HepG2 (cell line): ENCODE measurements at regions not wholly inside any gene's neighbourhood (a gene's known extent, or its start where the extent isn't known, plus 50 kb on each side); places are given as distances from the start of the nearest gene placed in this dataset.

ENCODE experiments used
- ATAC-seq: fragments of 200-7000 bp; cut with Tn5 transposase; 3 replicates; pipeline ENCODE4 v1.9.1; 2020; ENCODE audit warnings: mild to moderate bottlenecking, moderate library complexity
- BruUV-seq: library from RNA; stranded (reverse); fragments of 400-500 nt; replicated peaks from 2 replicates; lab custom pipeline; 2021; lab: Mats Ljungman, UMichigan
- CTCF ChIA-PET: fragments of 300-600 bp; formaldehyde crosslinking; extraction: SDS; loops from one replicate; lab custom pipeline; 2021; ENCODE audit warnings: low total read pairs, inconsistent platforms, low intra/inter-chr PET ratio; lab: Yijun Ruan, JAX
- POLR2A ChIA-PET: fragments of 350-600 bp; sonication (Branson Sonifier 250); formaldehyde crosslinking; loops from one replicate; lab custom pipeline; 2020; ENCODE audit warnings: antibody characterized with exemption, inconsistent platforms; lab: Yijun Ruan, JAX
- DNase-seq: peaks from one replicate; pipeline ENCODE4 v3.0.0-alpha.2; 2015; ENCODE audit warnings: low spot score
- FAIRE-seq: peaks from 3 replicates; lab custom pipeline; 2011; peaks lifted over from hg19 to GRCh38; lab: Jason Lieb, UNC
- H2AFZ ChIP-seq: one replicate; pipeline ENCODE4 v1.6.1; 2011; ENCODE audit warnings: low read length, inconsistent platforms
- H3K27ac ChIP-seq: fragments of 300-600 bp; 3 replicates; pipeline ENCODE4 v1.8.0; 2011; ENCODE audit warnings: mixed run types, mild to moderate bottlenecking, mixed read lengths, low read length, inconsistent platforms; ENCODE audit not compliant: insufficient read depth; ENCODE audit errors: extremely low read length
- H3K27me3 ChIP-seq, 2 experiments: fragments of 200-600 bp in 1 of 2; 2 replicates in 1 of 2; 3 replicates in 1 of 2; pipeline versions ENCODE4 v1.6.0 to v1.8.0; 2011; ENCODE audit warnings: low read length in 2 of 2, mild to moderate bottlenecking in 2 of 2, moderate library complexity in 2 of 2, inconsistent platforms in 1 of 2; ENCODE audit not compliant: insufficient read depth in 2 of 2, control insufficient read depth in 1 of 2
- H3K36me3 ChIP-seq, 2 experiments: fragments of 200-600 bp in 1 of 2; replicated peaks in 1 of 2; 2 replicates in 1 of 2; 3 replicates in 1 of 2; pipeline versions ENCODE4 v1.5.1 to v1.8.0; 2011; ENCODE audit warnings: low read length in 2 of 2, inconsistent platforms in 1 of 2; ENCODE audit not compliant: insufficient read depth in 2 of 2, control insufficient read depth in 1 of 2
- H3K4me1 ChIP-seq: 2 replicates; pipeline ENCODE4 v1.5.1; 2012; ENCODE audit warnings: low read length, inconsistent platforms; ENCODE audit not compliant: insufficient read depth
- H3K4me2 ChIP-seq: 2 replicates; pipeline ENCODE4 v1.6.0; 2011; ENCODE audit warnings: low read depth, low read length, inconsistent platforms
- H3K4me3 ChIP-seq, 3 experiments: fragments of 200-600 bp in 1 of 3; sonication (generic), shearing (Covaris generic) in 1 of 3; replicated peaks in 1 of 3; 2 replicates each; pipeline ENCODE4 v1.5.1; 2011 to 2016; ENCODE audit warnings: low read length in 3 of 3, inconsistent platforms in 2 of 3, low read depth in 2 of 3, mild to moderate bottlenecking in 2 of 3, control low read depth in 1 of 3, mixed read lengths in 1 of 3; ENCODE audit not compliant: insufficient read depth in 1 of 3
- H3K79me2 ChIP-seq: one replicate; pipeline ENCODE4 v1.6.1; 2011; ENCODE audit warnings: low read length, inconsistent platforms; ENCODE audit not compliant: insufficient read depth
- H3K9ac ChIP-seq: 2 replicates; pipeline ENCODE4 v1.6.0; 2011; ENCODE audit warnings: mild to moderate bottlenecking, low read depth, low read length, inconsistent platforms; ENCODE audit not compliant: insufficient read depth
- H3K9me3 ChIP-seq: 2 replicates; pipeline ENCODE4 v1.5.1; 2012; ENCODE audit warnings: mild to moderate bottlenecking, low read length
- H4K20me1 ChIP-seq: 2 replicates; pipeline ENCODE4 v1.6.0; 2011; ENCODE audit warnings: inconsistent platforms, mild to moderate bottlenecking, low read length, moderate library complexity; ENCODE audit not compliant: insufficient read depth
- MZF1 ChIP-seq: sonication (generic); formaldehyde crosslinking; IDR thresholded peaks from 2 replicates; pipeline ENCODE4 v1.8.1; 2023; ENCODE audit warnings: mild to moderate bottlenecking, missing genetic modification reagents, borderline replicate concordance
- POLR2A ChIP-seq, 2 experiments: IDR thresholded peaks; 2 replicates each; pipeline ENCODE4 v1.6.1; 2011; ENCODE audit warnings: low read depth in 2 of 2, low read length in 2 of 2, mild to moderate bottlenecking in 1 of 2, moderate library complexity in 1 of 2; ENCODE audit not compliant: insufficient read depth in 1 of 2
- TARDBP ChIP-seq: sonication (generic); formaldehyde crosslinking; IDR thresholded peaks from 2 replicates; pipeline ENCODE4 v1.8.0; 2022; ENCODE audit warnings: mild to moderate bottlenecking, missing genetic modification reagents
- ZBTB8A ChIP-seq: sonication (generic); formaldehyde crosslinking; IDR thresholded peaks from 2 replicates; pipeline ENCODE4 v1.4.0; 2020; ENCODE audit warnings: mild to moderate bottlenecking, low read depth, missing genetic modification reagents, borderline replicate concordance
- ZNF232 ChIP-seq: sonication (generic); formaldehyde crosslinking; IDR thresholded peaks from 2 replicates; pipeline ENCODE4 v1.4.0; 2020; ENCODE audit warnings: missing genetic modification reagents, borderline replicate concordance
- WGBS: methylation state at CpG from one replicate; pipeline ENCODE4 v1.1.6; 2017; ENCODE audit warnings: low lambda C conversion rate; 5-methylcytosine and 5-hydroxymethylcytosine counted together
- in situ Hi-C: cut with HindIII; loops from 2 replicates; pipeline ENCODE4 v1.10.0; 2017; ENCODE audit warnings: low pct_unique_long_range_greater_than_20kb; ENCODE audit not compliant: extremely low pct_ligation_motif_present
- intact Hi-C: fragments of 100-400 bp; cut with micrococcal nuclease; formaldehyde crosslinking; loops from one replicate; pipeline ENCODE4 v1.10.0; 2022; ENCODE audit not compliant: unreplicated experiment
- TF ChIP-seq, protein P1 (sequence below): sonication (generic); formaldehyde crosslinking; IDR thresholded peaks from 2 replicates; pipeline ENCODE4 v1.5.1; 2020; ENCODE audit warnings: missing genetic modification reagents, mild to moderate bottlenecking, borderline replicate concordance
- TF ChIP-seq, protein P2 (sequence below): sonication (generic); formaldehyde crosslinking; IDR thresholded peaks from 2 replicates; pipeline ENCODE4 v1.4.0; 2020; ENCODE audit warnings: missing genetic modification reagents

DNA sequence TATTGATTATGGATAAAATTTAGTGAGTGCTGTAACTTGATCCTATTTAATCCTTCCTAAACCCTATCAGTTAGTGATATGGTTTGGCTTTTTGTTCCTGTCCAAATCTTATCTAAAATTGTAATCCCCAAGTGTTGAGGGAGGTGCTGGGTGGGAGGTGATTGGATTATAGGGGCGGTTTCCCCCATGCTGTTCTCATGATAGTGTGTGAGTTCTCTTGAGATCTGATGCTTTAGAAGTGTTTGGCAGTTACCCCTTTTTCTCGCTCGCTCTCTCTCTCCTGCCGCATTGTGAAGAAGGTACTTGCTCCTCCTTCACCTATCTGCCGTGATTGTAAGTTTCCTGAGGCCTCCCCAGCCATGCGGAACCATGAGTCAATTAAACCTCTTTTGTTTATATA, 134.0 kb upstream of the SUCLG2 start:
- POLR2A ChIA-PET: no interaction called here
- H3K79me2 ChIP-seq: no peaks in the 10 kb centered on the region

More for the DNA sequence above, 134.0 kb upstream of the SUCLG2 start:
- no TSS peak for BruUV-seq
- CTCF ChIA-PET: interaction anchor here (2.4 kb wide), 1 partner anchor 407 kb away, joined by 12 read pairs; no protein-coding TSS in a partner anchor
- no peaks in the 10 kb centered on the region for H3K27me3 ChIP-seq
- H3K4me2 ChIP-seq: no peak overlapping the region
- H3K36me3 ChIP-seq: no peaks in the 10 kb centered on the region
- no peak overlapping the region for H3K4me3 ChIP-seq
- ATAC-seq (no peak), DNase-seq (no peak), FAIRE-seq (no peak)
- intact Hi-C loops: no loop called here
- no peaks in the 10 kb centered on the region for H3K9me3 ChIP-seq
- H3K4me1 ChIP-seq: no peaks in the 10 kb centered on the region
- in situ Hi-C loops: loop anchor here (25.0 kb wide), 2 partner anchors 201 to 676 kb away; no protein-coding TSS in a partner anchor
- 68% methylated on average over 6 of the region's 6 CpGs for WGBS
- H2AFZ ChIP-seq: no peak overlapping the region
- H3K27ac ChIP-seq: no peak overlapping the region
- TF ChIP-seq POLR2A (IDR thresholded peaks at IDR 0.05; ENCODE audit: insufficient read depth in 1 of 2, low read depth in 2 of 2, low read length in 2 of 2) (no peak), TARDBP (CRISPR knock-in tag) (no peak), ZBTB8A (CRISPR knock-in tag) (no peak), MZF1 (no peak), ZNF232 (CRISPR knock-in tag) (no peak)
- TF ChIP-seq, protein P1, sequence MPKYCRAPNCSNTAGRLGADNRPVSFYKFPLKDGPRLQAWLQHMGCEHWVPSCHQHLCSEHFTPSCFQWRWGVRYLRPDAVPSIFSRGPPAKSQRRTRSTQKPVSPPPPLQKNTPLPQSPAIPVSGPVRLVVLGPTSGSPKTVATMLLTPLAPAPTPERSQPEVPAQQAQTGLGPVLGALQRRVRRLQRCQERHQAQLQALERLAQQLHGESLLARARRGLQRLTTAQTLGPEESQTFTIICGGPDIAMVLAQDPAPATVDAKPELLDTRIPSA (CRISPR knock-in tag): no peak
- TF ChIP-seq, protein P2, sequence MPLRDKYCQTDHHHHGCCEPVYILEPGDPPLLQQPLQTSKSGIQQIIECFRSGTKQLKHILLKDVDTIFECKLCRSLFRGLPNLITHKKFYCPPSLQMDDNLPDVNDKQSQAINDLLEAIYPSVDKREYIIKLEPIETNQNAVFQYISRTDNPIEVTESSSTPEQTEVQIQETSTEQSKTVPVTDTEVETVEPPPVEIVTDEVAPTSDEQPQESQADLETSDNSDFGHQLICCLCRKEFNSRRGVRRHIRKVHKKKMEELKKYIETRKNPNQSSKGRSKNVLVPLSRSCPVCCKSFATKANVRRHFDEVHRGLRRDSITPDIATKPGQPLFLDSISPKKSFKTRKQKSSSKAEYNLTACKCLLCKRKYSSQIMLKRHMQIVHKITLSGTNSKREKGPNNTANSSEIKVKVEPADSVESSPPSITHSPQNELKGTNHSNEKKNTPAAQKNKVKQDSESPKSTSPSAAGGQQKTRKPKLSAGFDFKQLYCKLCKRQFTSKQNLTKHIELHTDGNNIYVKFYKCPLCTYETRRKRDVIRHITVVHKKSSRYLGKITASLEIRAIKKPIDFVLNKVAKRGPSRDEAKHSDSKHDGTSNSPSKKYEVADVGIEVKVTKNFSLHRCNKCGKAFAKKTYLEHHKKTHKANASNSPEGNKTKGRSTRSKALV (CRISPR knock-in tag): no peak
- H3K9ac ChIP-seq: no peak overlapping the region
- H4K20me1 ChIP-seq: no peaks in the 10 kb centered on the region
